DND-41 (cell line): ENCODE measurements at regions not wholly inside any gene's neighbourhood (a gene's known extent, or its start where the extent isn't known, plus 50 kb on each side); places are given as distances from the start of the nearest gene placed in this dataset.
"Not testable (repeated sequence)": the region's sequence is repeated elsewhere in the genome, so short reads cannot be mapped to it uniquely, and the experiment has no call there.

Experiments
- ATAC-seq: fragments of 200-7000 bp; cut with Tn5 transposase; 3 replicates; pipeline ENCODE4 v1.9.1; 2021; ENCODE audit warnings: low read depth; ENCODE audit not compliant: insufficient read depth
- DNase-seq: peaks from one replicate; pipeline ENCODE4 v3.0.0-alpha.2; 2020
- H2AFZ ChIP-seq: 2 replicates; pipeline ENCODE4 v1.6.0; 2012; ENCODE audit warnings: low read depth, low read length
- H3K27ac ChIP-seq: 2 replicates; pipeline ENCODE4 v1.5.1; 2012; ENCODE audit warnings: low read length, inconsistent platforms
- H3K27me3 ChIP-seq: fragments of 200-600 bp; sonication (generic); 2 replicates; pipeline ENCODE4 v1.6.0; 2012; ENCODE audit warnings: low read length, mild to moderate bottlenecking, inconsistent platforms; ENCODE audit not compliant: insufficient read depth, poor library complexity
- H3K36me3 ChIP-seq: 2 replicates; pipeline ENCODE4 v1.5.1; 2012; ENCODE audit warnings: low read length, inconsistent platforms; ENCODE audit not compliant: insufficient read depth
- H3K4me1 ChIP-seq: 2 replicates; pipeline ENCODE4 v1.5.1; 2012; ENCODE audit warnings: mild to moderate bottlenecking, low read length; ENCODE audit not compliant: insufficient read depth
- H3K4me2 ChIP-seq: 2 replicates; pipeline ENCODE4 v1.6.0; 2012; ENCODE audit warnings: mild to moderate bottlenecking, moderate library complexity, low read length, inconsistent platforms; ENCODE audit not compliant: insufficient read depth
- H3K4me3 ChIP-seq, 2 experiments: fragments of 200-600 bp in 1 of 2; shearing (Covaris generic) in 1 of 2; 2 replicates each; pipeline ENCODE4 v1.5.1; 2012 to 2016; ENCODE audit warnings: inconsistent platforms in 2 of 2, low read length in 2 of 2, mild to moderate bottlenecking in 2 of 2, low read depth in 1 of 2, moderate library complexity in 1 of 2
- H3K79me2 ChIP-seq: 2 replicates; pipeline ENCODE4 v1.6.0; 2012; ENCODE audit warnings: low read length, inconsistent platforms; ENCODE audit not compliant: insufficient read depth
- H3K9ac ChIP-seq: 2 replicates; pipeline ENCODE4 v1.6.0; 2012; ENCODE audit warnings: low read depth, mild to moderate bottlenecking, inconsistent platforms, low read length, moderate library complexity
- H3K9me3 ChIP-seq: 2 replicates; pipeline ENCODE4 v1.5.1; 2012; ENCODE audit warnings: low read length, moderate library complexity, mild to moderate bottlenecking, inconsistent platforms; ENCODE audit not compliant: insufficient read depth, severe bottlenecking
- H4K20me1 ChIP-seq: 2 replicates; pipeline ENCODE4 v1.6.0; 2012; ENCODE audit warnings: low read length; ENCODE audit not compliant: insufficient read depth
- CTCF ChIP-seq: IDR thresholded peaks from 2 replicates; pipeline ENCODE4 v1.5.1; 2012; ENCODE audit warnings: borderline replicate concordance, low read length, moderate library complexity, mild to moderate bottlenecking; ENCODE audit not compliant: poor library complexity, severe bottlenecking; ENCODE audit errors: extremely low read depth
- EZH2 ChIP-seq: IDR thresholded peaks from 3 replicates; pipeline ENCODE4 v1.6.1; 2012; ENCODE audit warnings: borderline replicate concordance, low read depth, mild to moderate bottlenecking, moderate library complexity, low read length, inconsistent platforms; ENCODE audit not compliant: severe bottlenecking

- Histone ChIP-seq H3K9ac (no peak overlapping the region), H2AFZ (no peak overlapping the region), H3K4me2 (no peak overlapping the region), H4K20me1 (no peaks in the 10 kb centered on the region), H3K79me2 (no peaks in the 10 kb centered on the region), H3K27ac (no peak overlapping the region), H3K4me1 (peaks cover 25% of the 10 kb centered on the region), H3K36me3 (no peaks in the 10 kb centered on the region), H3K4me3 (no peak overlapping the region), H3K27me3 (no peaks in the 10 kb centered on the region), H3K9me3 (no peaks in the 10 kb centered on the region)
- ATAC-seq (no peak), DNase-seq (no peak)
- TF ChIP-seq EZH2: no peak
- TF ChIP-seq CTCF: no peak
These were observed 152.1 kb downstream of the TFAP2C start for GRCh38 chr20:56781108-56781739.

DNA sequence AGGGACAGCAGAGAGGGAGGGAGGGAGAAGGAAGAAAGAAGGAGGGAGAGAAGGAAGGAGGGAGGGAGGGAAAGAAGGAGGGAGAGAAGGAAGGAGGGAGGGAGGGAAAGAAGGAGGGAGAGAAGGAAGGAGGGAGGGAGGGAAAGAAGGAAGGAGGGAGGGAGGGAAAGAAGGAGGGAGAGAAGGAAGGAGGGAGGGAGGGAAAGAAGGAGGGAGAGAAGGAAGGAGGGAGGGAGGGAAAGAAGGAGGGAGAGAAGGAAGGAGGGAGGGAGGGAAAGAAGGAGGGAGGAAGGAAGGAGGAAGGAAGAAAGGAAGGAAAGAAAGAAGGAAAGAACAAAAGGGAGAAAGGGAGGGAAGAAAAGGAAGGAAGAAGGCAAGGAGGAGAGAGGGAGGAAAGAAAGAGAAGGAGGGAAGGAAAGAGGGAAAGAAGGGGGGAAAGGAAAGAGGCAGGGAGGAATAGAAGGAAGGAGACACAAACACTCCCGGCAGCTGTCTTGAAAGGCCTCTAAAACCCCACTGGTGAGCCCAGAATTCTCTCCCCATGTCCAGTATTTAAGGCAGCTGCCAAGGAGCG is 153.0 kb downstream of the TFAP2C start:
- not testable (repeated sequence) for H2AFZ ChIP-seq, H3K27ac ChIP-seq, H3K36me3 ChIP-seq, DNase-seq, H3K4me2 ChIP-seq, H3K79me2 ChIP-seq, H3K4me3 ChIP-seq, H3K27me3 ChIP-seq, H3K9ac ChIP-seq, ATAC-seq, H4K20me1 ChIP-seq, H3K9me3 ChIP-seq
- peaks cover 25% of the 10 kb centered on the region for H3K4me1 ChIP-seq

GRCh38 chr20:56782814-56783213 is 153.7 kb downstream of the TFAP2C start:
- not testable (repeated sequence) for DNase-seq, H3K4me2 ChIP-seq, H3K4me3 ChIP-seq

DNA sequence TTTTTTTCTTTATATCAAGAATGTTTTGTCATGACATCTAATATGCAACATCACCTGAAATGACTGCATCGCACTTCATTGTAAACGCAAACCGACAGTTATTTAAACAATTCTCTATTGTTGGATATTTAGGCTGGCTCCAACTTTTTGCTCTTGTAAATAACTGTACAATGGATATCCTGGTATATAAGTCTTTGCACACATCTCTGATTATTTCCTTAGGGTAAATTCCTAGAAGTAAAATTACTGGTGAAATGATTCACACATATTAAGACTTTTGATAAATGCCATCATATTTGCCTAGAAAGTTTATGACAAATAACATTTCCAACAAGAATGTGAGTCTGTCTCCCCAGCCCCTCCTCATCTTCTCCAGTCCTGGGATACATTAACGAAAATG is 154.7 kb downstream of the TFAP2C start:
- no peaks in the 10 kb centered on the region for H3K27me3 ChIP-seq
- H3K36me3 ChIP-seq: no peaks in the 10 kb centered on the region
- no peak overlapping the region for H3K4me3 ChIP-seq
- H3K4me2 ChIP-seq: no peak overlapping the region
- DNase-seq (no peak), ATAC-seq (no peak)
- no peak overlapping the region for H2AFZ ChIP-seq
- no peaks in the 10 kb centered on the region for H3K79me2 ChIP-seq
- H3K9me3 ChIP-seq: no peaks in the 10 kb centered on the region
- TF ChIP-seq CTCF (no peak), EZH2 (no peak)
- no peaks in the 10 kb centered on the region for H4K20me1 ChIP-seq
- H3K9ac ChIP-seq: no peak overlapping the region
- no peak overlapping the region for H3K27ac ChIP-seq
- H3K4me1 ChIP-seq: peaks cover 16% of the 10 kb centered on the region

More at GRCh38 chr20:56782814-56783213, 153.7 kb downstream of the TFAP2C start:
- not testable (repeated sequence) for H4K20me1 ChIP-seq, H2AFZ ChIP-seq, H3K79me2 ChIP-seq, ATAC-seq, H3K9ac ChIP-seq, H3K27ac ChIP-seq, H3K36me3 ChIP-seq, H3K27me3 ChIP-seq, H3K9me3 ChIP-seq
- H3K4me1 ChIP-seq: peaks cover 25% of the 10 kb centered on the region
